ENCODE measurements at regions not wholly inside any gene's neighbourhood (a gene's known extent, or its start where the extent isn't known, plus 50 kb on each side); places are given as distances from the start of the nearest gene placed in this dataset.

GRCh38 chr7:46003896-46004875, 83.1 kb upstream of the IGFBP3 start:
- TF ChIP-seq, protein P1, sequence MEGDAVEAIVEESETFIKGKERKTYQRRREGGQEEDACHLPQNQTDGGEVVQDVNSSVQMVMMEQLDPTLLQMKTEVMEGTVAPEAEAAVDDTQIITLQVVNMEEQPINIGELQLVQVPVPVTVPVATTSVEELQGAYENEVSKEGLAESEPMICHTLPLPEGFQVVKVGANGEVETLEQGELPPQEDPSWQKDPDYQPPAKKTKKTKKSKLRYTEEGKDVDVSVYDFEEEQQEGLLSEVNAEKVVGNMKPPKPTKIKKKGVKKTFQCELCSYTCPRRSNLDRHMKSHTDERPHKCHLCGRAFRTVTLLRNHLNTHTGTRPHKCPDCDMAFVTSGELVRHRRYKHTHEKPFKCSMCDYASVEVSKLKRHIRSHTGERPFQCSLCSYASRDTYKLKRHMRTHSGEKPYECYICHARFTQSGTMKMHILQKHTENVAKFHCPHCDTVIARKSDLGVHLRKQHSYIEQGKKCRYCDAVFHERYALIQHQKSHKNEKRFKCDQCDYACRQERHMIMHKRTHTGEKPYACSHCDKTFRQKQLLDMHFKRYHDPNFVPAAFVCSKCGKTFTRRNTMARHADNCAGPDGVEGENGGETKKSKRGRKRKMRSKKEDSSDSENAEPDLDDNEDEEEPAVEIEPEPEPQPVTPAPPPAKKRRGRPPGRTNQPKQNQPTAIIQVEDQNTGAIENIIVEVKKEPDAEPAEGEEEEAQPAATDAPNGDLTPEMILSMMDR (IDR thresholded peaks at IDR 0.05; ENCODE audit: extremely low read depth, missing control alignments), result no peak
- DNase-seq (ENCODE audit: low spot score), result no peak

GRCh38 chr7:46003161-46003560, 82.1 kb upstream of the IGFBP3 start:
- TF ChIP-seq, protein P1 (IDR thresholded peaks at IDR 0.05; ENCODE audit: extremely low read depth, missing control alignments), result no peak
- no peak for DNase-seq (ENCODE audit: low spot score)

GRCh38 chr7:46000513-46000912, 79.4 kb upstream of the IGFBP3 start:
- TF ChIP-seq, protein P1 (IDR thresholded peaks at IDR 0.05; ENCODE audit: extremely low read depth, missing control alignments), result no peak
- no peak for DNase-seq (ENCODE audit: low spot score)

- no peak for DNase-seq (ENCODE audit: low spot score)
- TF ChIP-seq, protein P1 (IDR thresholded peaks at IDR 0.05; ENCODE audit: extremely low read depth, missing control alignments), result no peak
Observed at GRCh38 chr7:45999541-45999940, 78.5 kb upstream of the IGFBP3 start.

DNA sequence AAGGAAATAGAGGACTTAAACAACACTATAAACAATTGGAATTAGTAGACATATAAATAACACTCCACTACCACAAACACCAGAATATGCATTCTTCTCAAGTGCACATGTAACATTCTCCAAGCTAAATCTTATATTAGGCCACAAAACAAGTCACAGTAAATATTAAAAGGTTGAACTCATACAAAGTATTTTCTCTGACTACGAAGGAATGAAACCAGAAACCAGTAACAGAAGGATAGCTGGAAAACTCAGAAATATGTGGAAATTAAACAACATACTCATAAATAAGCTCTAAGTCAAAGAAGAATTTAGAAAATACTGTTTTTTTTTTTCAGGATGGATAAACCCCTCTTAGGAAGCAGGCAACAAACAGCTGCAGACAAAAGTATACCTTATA, 77.4 kb upstream of the IGFBP3 start:
- no peak for DNase-seq (ENCODE audit: low spot score)
- TF ChIP-seq, protein P1 (IDR thresholded peaks at IDR 0.05; ENCODE audit: extremely low read depth, missing control alignments), result no peak

DNA sequence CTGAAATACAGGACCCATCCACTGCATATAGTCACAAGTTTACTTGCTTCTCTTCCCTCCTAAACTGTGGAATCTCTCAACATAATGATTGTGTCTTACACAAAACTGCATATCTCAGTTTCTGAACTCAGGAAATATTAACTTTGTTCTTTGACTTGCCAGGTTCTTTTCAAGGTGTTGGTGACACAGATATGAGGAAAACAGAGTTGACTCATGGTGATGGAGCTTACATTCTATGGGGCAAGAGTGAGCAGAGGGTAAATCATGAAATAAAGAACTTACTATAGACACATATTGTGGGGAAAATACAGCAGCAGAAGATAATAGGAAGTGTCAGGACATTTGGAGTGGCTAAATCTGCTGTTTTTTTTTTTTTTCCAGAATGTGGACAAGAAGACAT, 72.5 kb upstream of the IGFBP3 start:
- TF ChIP-seq, protein P1 (IDR thresholded peaks at IDR 0.05; ENCODE audit: extremely low read depth, missing control alignments), result no peak
- DNase-seq (ENCODE audit: low spot score), result no peak

DNA sequence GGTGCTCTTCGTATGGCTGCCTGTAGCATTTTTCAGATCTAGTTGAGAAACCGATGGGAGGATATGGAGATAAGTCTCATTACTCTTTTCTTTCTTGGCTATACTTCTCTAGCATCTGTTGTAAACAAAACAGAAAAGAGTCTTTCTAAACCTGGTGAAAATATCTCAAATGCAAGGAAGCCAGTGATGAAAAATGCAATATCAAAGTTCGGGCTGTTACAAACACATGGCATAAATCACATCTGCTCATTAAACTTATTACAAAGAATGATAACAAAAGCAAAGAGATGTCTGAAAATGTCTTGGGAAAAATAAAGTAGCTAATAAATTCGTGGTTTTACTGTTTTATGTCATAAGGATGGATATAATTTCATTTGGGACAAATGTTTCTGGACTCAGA, 71.8 kb upstream of the IGFBP3 start:
- TF ChIP-seq, protein P1 (IDR thresholded peaks at IDR 0.05; ENCODE audit: extremely low read depth, missing control alignments), result no peak
- DNase-seq (ENCODE audit: low spot score), result no peak
